GM12864 (cell line): ENCODE measurements at regions not wholly inside any gene's neighbourhood (a gene's known extent, or its start where the extent isn't known, plus 50 kb on each side); places are given as distances from the start of the nearest gene placed in this dataset.
"Not testable (repeated sequence)": the region's sequence is repeated elsewhere in the genome, so short reads cannot be mapped to it uniquely, and the experiment has no call there.

Experiments used
- DNase-seq: peaks from one replicate; pipeline ENCODE4 v3.0.0-alpha.2; 2011; ENCODE audit warnings: low read depth
- H3K4me3 ChIP-seq: 2 replicates; pipeline ENCODE4 v1.5.1; 2011; ENCODE audit warnings: mild to moderate bottlenecking, low read depth, low read length, control low read depth
- TF ChIP-seq, protein P1 (sequence below): IDR thresholded peaks from 2 replicates; pipeline ENCODE4 v1.5.1; 2011; ENCODE audit warnings: low read depth, mild to moderate bottlenecking, moderate library complexity, low read length, control low read depth, inconsistent platforms; ENCODE audit errors: missing control alignments

DNA sequence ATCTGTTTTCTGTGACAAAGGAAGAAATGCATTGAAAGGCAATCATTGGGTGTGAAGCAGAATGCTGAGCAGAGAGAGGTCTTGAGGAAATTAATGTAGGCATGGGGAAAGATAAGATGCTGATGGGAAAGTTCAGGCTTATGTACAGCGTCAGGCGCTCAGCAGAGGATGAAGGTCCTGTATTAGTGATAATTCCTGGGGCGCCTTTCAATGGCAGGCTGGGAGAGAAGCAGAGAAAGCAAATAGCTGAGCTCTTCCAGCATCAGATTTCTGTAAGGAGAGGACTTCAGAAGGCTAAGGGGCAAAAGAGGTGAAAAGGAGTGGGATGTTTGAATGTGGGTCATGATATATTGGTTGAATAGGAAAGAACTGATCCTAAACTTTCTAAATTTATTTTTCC, 129.8 kb downstream of the HNMT start:
- no peak for DNase-seq
- H3K4me3 ChIP-seq, result no peak overlapping the region
- TF ChIP-seq, protein P1, sequence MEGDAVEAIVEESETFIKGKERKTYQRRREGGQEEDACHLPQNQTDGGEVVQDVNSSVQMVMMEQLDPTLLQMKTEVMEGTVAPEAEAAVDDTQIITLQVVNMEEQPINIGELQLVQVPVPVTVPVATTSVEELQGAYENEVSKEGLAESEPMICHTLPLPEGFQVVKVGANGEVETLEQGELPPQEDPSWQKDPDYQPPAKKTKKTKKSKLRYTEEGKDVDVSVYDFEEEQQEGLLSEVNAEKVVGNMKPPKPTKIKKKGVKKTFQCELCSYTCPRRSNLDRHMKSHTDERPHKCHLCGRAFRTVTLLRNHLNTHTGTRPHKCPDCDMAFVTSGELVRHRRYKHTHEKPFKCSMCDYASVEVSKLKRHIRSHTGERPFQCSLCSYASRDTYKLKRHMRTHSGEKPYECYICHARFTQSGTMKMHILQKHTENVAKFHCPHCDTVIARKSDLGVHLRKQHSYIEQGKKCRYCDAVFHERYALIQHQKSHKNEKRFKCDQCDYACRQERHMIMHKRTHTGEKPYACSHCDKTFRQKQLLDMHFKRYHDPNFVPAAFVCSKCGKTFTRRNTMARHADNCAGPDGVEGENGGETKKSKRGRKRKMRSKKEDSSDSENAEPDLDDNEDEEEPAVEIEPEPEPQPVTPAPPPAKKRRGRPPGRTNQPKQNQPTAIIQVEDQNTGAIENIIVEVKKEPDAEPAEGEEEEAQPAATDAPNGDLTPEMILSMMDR, result no peak

DNA sequence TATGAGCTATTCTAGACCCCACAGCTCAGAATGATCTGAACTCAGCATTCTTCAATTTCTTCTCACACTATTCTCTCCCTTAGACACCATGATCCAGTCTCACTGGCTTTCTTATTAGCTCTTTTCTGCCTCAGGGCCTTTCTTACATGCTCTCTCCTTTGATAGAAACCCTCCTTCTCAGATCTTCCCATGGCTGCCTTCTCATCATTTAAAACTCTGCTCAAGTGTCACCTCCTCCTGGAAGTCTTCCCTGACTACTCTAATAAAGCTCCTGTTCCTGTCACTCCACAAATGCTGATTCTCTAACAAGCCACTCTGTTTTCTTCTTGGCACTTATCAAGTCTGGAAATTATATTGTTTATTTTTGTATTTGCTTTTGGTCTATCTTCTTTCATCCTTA, 131.1 kb downstream of the HNMT start:
- TF ChIP-seq, protein P1, result no peak
- H3K4me3 ChIP-seq, result no peak overlapping the region
- no peak for DNase-seq

DNA sequence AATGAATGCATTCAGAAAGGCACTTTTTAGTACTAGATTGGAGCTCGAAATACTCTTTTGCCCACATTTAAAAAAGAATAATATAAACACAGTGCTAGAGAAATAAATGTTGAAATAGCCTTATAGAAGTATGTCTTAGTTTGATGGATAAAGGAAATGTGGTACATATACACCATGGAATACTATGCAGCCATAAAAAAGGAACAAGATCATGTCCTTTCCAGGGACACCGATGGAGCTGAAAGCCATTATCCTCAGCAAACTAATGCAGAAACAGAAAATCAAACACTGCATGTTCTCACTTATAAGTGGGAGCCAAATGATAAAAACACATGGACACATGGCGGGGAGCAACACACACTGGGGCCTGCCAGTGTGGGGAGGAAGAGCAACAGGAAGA, 135.0 kb downstream of the HNMT start:
- not testable (repeated sequence) for H3K4me3 ChIP-seq, DNase-seq

DNA sequence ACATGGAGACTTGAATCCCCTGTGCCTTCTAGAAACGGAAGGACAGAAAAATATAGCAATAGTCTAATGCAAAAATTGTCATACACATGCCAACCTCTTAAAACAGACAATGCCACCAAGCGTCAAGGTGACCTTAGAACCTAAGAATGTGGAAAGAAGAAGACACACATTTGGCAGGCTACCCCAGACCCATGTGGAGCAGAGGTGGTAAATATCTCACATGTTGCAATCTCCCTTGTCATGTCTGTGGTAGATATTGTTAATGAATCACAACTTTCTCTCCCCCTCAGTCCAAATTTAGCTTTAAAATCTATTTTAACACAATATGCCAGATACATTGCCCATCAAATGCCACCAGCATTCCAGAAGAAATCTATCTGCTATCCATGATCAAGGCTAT, 137.4 kb downstream of the HNMT start:
- H3K4me3 ChIP-seq, result no peak overlapping the region
- DNase-seq, result no peak
- TF ChIP-seq, protein P1, result no peak

DNA sequence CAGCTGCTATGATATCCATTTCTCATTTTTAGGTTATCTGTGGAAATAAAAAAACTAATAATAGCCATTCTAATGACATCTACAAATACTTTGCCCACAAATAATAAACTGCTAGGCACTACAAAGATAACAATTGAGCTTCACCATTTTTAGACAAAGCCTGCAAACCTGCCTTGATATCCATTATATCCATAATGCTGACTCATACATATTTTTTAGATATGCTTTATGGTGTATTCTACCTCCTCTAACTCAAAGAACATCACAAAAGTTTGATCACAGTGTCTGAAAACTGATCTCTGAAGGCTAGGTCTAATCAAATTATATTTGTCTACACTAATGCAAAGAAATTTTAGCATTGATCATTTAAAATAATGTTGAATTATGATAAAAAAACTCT, 138.4 kb downstream of the HNMT start:
- no peak for DNase-seq
- no peak overlapping the region for H3K4me3 ChIP-seq
- TF ChIP-seq, protein P1, result no peak

DNA sequence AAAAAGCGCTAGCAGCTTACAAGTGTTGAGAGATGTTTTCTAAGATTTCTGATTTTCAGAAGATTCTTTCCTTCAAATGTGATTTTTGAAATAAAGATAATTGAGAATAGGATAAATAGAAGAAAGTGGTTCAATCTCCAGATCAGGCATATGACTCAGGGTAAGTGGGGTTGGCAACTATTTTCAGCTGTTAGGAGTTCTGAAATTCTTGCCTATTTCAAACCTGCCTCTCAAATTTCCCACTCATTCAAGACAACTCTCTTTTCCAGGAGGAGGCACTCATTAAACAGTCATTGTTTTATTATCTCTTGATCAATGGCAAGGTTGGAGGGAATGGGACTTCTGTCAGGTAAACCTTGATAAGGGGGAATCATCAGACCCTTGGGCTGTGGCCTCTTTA, 138.9 kb downstream of the HNMT start:
- no peak for DNase-seq
- TF ChIP-seq, protein P1, result no peak
- H3K4me3 ChIP-seq, result no peak overlapping the region

DNA sequence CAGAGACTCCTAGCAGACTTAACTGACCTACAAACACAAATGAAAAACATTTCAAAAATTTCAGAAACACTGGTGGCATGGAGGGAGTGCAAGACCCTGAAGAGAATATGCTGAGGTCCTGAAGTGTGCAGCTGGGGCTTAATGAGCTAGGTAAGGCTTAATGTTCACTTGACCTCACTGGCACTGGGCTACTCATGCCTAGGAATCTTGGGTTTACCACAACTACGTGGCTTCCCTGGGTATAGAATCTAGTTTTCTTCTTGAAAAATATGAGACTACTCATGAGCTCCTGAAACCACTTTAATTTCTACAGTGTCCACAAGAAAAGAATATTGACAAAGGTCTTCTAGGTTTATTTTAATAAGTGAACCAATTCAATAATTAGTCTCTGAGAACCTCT, 139.8 kb downstream of the HNMT start:
- TF ChIP-seq, protein P1, result no peak
- no peak overlapping the region for H3K4me3 ChIP-seq
- DNase-seq, result no peak

DNA sequence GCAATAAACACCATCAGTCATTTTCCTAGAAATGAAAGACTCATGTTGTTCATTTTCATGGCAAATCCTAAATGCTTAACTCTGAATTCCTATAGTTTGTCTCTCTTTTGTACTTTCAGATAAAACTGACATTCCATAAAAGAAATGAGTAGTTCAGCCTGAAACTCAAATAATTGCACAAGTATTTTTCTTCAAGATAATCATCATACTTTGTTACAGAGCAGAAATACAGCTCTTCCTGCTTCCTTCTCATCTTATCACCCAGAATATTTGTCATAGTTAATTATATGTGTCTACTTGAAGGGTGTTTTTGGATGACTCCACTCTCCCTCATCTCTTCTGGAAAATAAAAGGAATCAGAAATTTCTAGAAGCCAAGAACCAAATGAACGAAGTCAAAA, 141.1 kb downstream of the HNMT start:
- DNase-seq, result no peak
- TF ChIP-seq, protein P1, result no peak
- H3K4me3 ChIP-seq, result no peak overlapping the region
